GF-D8 (cell line): ENCODE measurements at regions not wholly inside any gene's neighbourhood (a gene's known extent, or its start where the extent isn't known, plus 50 kb on each side); places are given as distances from the start of the nearest gene placed in this dataset.
"Not testable (repeated sequence)": the region's sequence is repeated elsewhere in the genome, so short reads cannot be mapped to it uniquely, and the experiment has no call there.

Experiments used
- DNase-seq: peaks from one replicate; lab custom pipeline; 2025; lab: John Stamatoyannopoulos, UW

- not testable (repeated sequence) for DNase-seq
These were observed 57.1 kb upstream of the GMDS start for GRCh38 chr6:2302482-2302881.

GRCh38 chr6:2296781-2297180 lies 51.4 kb upstream of the GMDS start:
- DNase-seq, result no peak
